IPS-18a (cell line): ENCODE measurements at regions not wholly inside any gene's neighbourhood (a gene's known extent, or its start where the extent isn't known, plus 50 kb on each side); places are given as distances from the start of the nearest gene placed in this dataset.

ENCODE experiments used
- H3K27ac ChIP-seq: one replicate; pipeline ENCODE4 v1.5.1; 2013; ENCODE audit warnings: low read length
- H3K27me3 ChIP-seq: one replicate; pipeline ENCODE4 v1.6.1; 2013; ENCODE audit warnings: mild to moderate bottlenecking, low read length; ENCODE audit not compliant: control insufficient read depth, insufficient read depth
- H3K36me3 ChIP-seq: one replicate; pipeline ENCODE4 v1.6.1; 2013; ENCODE audit warnings: low read depth, low read length; ENCODE audit not compliant: control insufficient read depth
- H3K4me1 ChIP-seq: one replicate; pipeline ENCODE4 v1.6.1; 2013; ENCODE audit warnings: low read depth, low read length; ENCODE audit not compliant: control insufficient read depth
- H3K4me3 ChIP-seq: one replicate; pipeline ENCODE4 v1.5.1; 2013; ENCODE audit warnings: low read length
- H3K9ac ChIP-seq: one replicate; pipeline ENCODE4 v1.6.1; 2013; ENCODE audit warnings: mild to moderate bottlenecking, low read length, moderate library complexity
- H3K9me3 ChIP-seq: one replicate; pipeline ENCODE4 v1.6.1; 2013; ENCODE audit warnings: low read depth, low read length; ENCODE audit not compliant: control insufficient read depth

- no peak overlapping the region for H3K4me3 ChIP-seq
- no peaks in the 10 kb centered on the region for H3K9me3 ChIP-seq
- no peak overlapping the region for H3K9ac ChIP-seq
- H3K4me1 ChIP-seq, result no peaks in the 10 kb centered on the region
- no peaks in the 10 kb centered on the region for H3K36me3 ChIP-seq
- no peak overlapping the region for H3K27ac ChIP-seq
- no peaks in the 10 kb centered on the region for H3K27me3 ChIP-seq
These were observed 604.6 kb downstream of the PCDH7 start for GRCh38 chr4:31324814-31325213.

- H3K9me3 ChIP-seq, result no peaks in the 10 kb centered on the region
- H3K9ac ChIP-seq, result no peak overlapping the region
- H3K36me3 ChIP-seq, result no peaks in the 10 kb centered on the region
- H3K4me3 ChIP-seq, result no peak overlapping the region
- H3K27ac ChIP-seq, result no peak overlapping the region
- H3K4me1 ChIP-seq, result no peaks in the 10 kb centered on the region
- H3K27me3 ChIP-seq, result no peaks in the 10 kb centered on the region
These were observed 605.1 kb downstream of the PCDH7 start for GRCh38 chr4:31325300-31325699.

- Histone ChIP-seq H3K9me3 (no peaks in the 10 kb centered on the region), H3K4me1 (no peaks in the 10 kb centered on the region), H3K27ac (no peak overlapping the region), H3K27me3 (no peaks in the 10 kb centered on the region), H3K9ac (no peak overlapping the region), H3K36me3 (no peaks in the 10 kb centered on the region), H3K4me3 (no peak overlapping the region)
These were observed 606.9 kb downstream of the PCDH7 start for GRCh38 chr4:31327031-31327430.

GRCh38 chr4:31328932-31329331 is 608.8 kb downstream of the PCDH7 start:
- Histone ChIP-seq H3K27me3 (no peaks in the 10 kb centered on the region), H3K9ac (no peak overlapping the region), H3K4me3 (no peak overlapping the region), H3K9me3 (no peaks in the 10 kb centered on the region), H3K27ac (no peak overlapping the region), H3K4me1 (no peaks in the 10 kb centered on the region), H3K36me3 (no peaks in the 10 kb centered on the region)

GRCh38 chr4:31334086-31334910 is 614.1 kb downstream of the PCDH7 start:
- no peaks in the 10 kb centered on the region for H3K36me3 ChIP-seq
- H3K27me3 ChIP-seq, result no peaks in the 10 kb centered on the region
- no peak overlapping the region for H3K27ac ChIP-seq
- no peak overlapping the region for H3K9ac ChIP-seq
- H3K4me3 ChIP-seq, result no peak overlapping the region
- H3K4me1 ChIP-seq, result no peaks in the 10 kb centered on the region
- H3K9me3 ChIP-seq, result no peaks in the 10 kb centered on the region

GRCh38 chr4:31338000-31338399 is 617.8 kb downstream of the PCDH7 start:
- Histone ChIP-seq H3K27ac (no peak overlapping the region), H3K9me3 (no peaks in the 10 kb centered on the region), H3K4me3 (no peak overlapping the region), H3K9ac (no peak overlapping the region), H3K27me3 (no peaks in the 10 kb centered on the region), H3K36me3 (no peaks in the 10 kb centered on the region), H3K4me1 (no peaks in the 10 kb centered on the region)

GRCh38 chr4:31341601-31342359 is 621.6 kb downstream of the PCDH7 start:
- no peaks in the 10 kb centered on the region for H3K27me3 ChIP-seq
- H3K4me3 ChIP-seq, result no peak overlapping the region
- no peaks in the 10 kb centered on the region for H3K36me3 ChIP-seq
- no peaks in the 10 kb centered on the region for H3K9me3 ChIP-seq
- H3K9ac ChIP-seq, result no peak overlapping the region
- no peak overlapping the region for H3K27ac ChIP-seq
- no peaks in the 10 kb centered on the region for H3K4me1 ChIP-seq

- Histone ChIP-seq H3K4me1 (no peaks in the 10 kb centered on the region), H3K36me3 (no peaks in the 10 kb centered on the region), H3K4me3 (no peak overlapping the region), H3K9me3 (no peaks in the 10 kb centered on the region), H3K27me3 (no peaks in the 10 kb centered on the region), H3K9ac (no peak overlapping the region), H3K27ac (no peak overlapping the region)
These were observed 622.9 kb downstream of the PCDH7 start for GRCh38 chr4:31343061-31343460.

- Histone ChIP-seq H3K36me3 (no peaks in the 10 kb centered on the region), H3K4me1 (no peaks in the 10 kb centered on the region), H3K27ac (no peak overlapping the region), H3K9ac (no peak overlapping the region), H3K27me3 (no peaks in the 10 kb centered on the region), H3K9me3 (no peaks in the 10 kb centered on the region), H3K4me3 (no peak overlapping the region)
These were observed 629.7 kb downstream of the PCDH7 start for GRCh38 chr4:31349907-31350306.

GRCh38 chr4:31351695-31352094 is 631.5 kb downstream of the PCDH7 start:
- no peaks in the 10 kb centered on the region for H3K4me1 ChIP-seq

GRCh38 chr4:31356839-31357238 is 636.7 kb downstream of the PCDH7 start:
- Histone ChIP-seq H3K9me3 (peaks cover 2% of the 10 kb centered on the region), H3K27me3 (no peaks in the 10 kb centered on the region), H3K4me1 (no peaks in the 10 kb centered on the region), H3K27ac (no peak overlapping the region), H3K4me3 (no peak overlapping the region), H3K36me3 (no peaks in the 10 kb centered on the region), H3K9ac (no peak overlapping the region)

More at GRCh38 chr4:31351695-31352094, 631.5 kb downstream of the PCDH7 start:
- H3K27ac ChIP-seq, result no peak overlapping the region
- no peaks in the 10 kb centered on the region for H3K36me3 ChIP-seq
- no peak overlapping the region for H3K9ac ChIP-seq
- H3K4me3 ChIP-seq, result no peak overlapping the region
- no peaks in the 10 kb centered on the region for H3K9me3 ChIP-seq
- no peaks in the 10 kb centered on the region for H3K27me3 ChIP-seq

GRCh38 chr4:31360786-31361185 is 640.6 kb downstream of the PCDH7 start:
- H3K4me1 ChIP-seq, result no peaks in the 10 kb centered on the region
- no peak overlapping the region for H3K9ac ChIP-seq
- H3K36me3 ChIP-seq, result no peaks in the 10 kb centered on the region
- no peak overlapping the region for H3K4me3 ChIP-seq
- H3K27ac ChIP-seq, result no peak overlapping the region
- peaks cover 2% of the 10 kb centered on the region for H3K9me3 ChIP-seq
- H3K27me3 ChIP-seq, result no peaks in the 10 kb centered on the region
